IMR-90 (cell line): ENCODE measurements at regions not wholly inside any gene's neighbourhood (a gene's known extent, or its start where the extent isn't known, plus 50 kb on each side); places are given as distances from the start of the nearest gene placed in this dataset.

Experiments used
- MAFK ChIP-seq: IDR thresholded peaks from 2 replicates; pipeline ENCODE4 v1.6.1; 2012; ENCODE audit warnings: low read depth, low read length, improper control_type of control experiment
- POLR2A ChIP-seq: IDR thresholded peaks from 2 replicates; pipeline ENCODE4 v1.6.1; 2012; ENCODE audit warnings: mild to moderate bottlenecking, low read depth, low read length
- RCOR1 ChIP-seq: IDR thresholded peaks from 2 replicates; pipeline ENCODE4 v1.6.1; 2012; ENCODE audit warnings: mild to moderate bottlenecking, low read length, improper control_type of control experiment; ENCODE audit not compliant: insufficient replicate concordance
- RFX5 ChIP-seq: IDR thresholded peaks from 2 replicates; pipeline ENCODE4 v1.8.0; 2012; ENCODE audit warnings: low read depth, mild to moderate bottlenecking, low read length, moderate library complexity
- SMC3 ChIP-seq: fragments of 150-350 bp; IDR thresholded peaks from 2 replicates; pipeline ENCODE4 v1.6.1; 2016; ENCODE audit warnings: low read depth, mild to moderate bottlenecking, antibody characterized with exemption, low read length, moderate library complexity
- TF ChIP-seq, protein P1 (sequence below): conservative IDR thresholded peaks from 2 replicates; pipeline ENCODE4 v1.5.1; 2012; ENCODE audit warnings: mild to moderate bottlenecking, low read depth, low read length, improper control_type of control experiment

DNA sequence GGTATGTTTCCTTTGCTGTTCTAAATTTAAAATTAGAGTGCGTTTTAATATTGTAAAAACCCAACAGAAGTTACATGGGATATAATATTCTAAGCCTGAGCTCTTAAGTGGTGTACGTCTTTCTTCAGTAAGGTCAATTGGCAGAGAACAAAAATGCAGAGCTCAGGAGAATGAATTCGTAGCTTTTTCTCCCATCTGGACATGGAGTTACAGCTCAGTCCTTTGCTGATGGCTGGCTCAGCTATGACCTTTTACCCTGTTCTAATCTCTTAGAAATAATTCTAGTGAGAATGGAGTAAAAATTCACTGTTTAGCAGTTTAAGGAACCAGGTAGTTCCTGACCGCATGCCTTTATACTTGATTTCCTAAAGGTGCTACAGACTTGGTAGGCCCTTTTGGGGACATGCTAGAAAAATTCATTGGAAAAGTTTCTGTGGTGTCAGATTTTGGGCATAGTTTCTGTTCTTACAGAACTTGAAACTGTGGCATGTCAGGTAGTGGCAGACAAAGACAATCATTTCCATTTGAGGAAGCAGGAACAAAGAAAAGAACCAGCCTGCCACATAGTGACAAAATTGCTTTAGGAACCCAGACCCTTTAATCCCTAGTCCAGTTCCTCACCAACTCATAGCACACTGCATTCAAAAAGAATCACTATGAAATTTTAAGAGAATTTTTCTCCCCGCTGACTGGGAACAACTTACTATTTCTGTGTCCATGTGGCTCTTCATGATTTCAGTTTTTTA lies 566.8 kb upstream of the ZNF804A start:
- TF ChIP-seq, protein P1, sequence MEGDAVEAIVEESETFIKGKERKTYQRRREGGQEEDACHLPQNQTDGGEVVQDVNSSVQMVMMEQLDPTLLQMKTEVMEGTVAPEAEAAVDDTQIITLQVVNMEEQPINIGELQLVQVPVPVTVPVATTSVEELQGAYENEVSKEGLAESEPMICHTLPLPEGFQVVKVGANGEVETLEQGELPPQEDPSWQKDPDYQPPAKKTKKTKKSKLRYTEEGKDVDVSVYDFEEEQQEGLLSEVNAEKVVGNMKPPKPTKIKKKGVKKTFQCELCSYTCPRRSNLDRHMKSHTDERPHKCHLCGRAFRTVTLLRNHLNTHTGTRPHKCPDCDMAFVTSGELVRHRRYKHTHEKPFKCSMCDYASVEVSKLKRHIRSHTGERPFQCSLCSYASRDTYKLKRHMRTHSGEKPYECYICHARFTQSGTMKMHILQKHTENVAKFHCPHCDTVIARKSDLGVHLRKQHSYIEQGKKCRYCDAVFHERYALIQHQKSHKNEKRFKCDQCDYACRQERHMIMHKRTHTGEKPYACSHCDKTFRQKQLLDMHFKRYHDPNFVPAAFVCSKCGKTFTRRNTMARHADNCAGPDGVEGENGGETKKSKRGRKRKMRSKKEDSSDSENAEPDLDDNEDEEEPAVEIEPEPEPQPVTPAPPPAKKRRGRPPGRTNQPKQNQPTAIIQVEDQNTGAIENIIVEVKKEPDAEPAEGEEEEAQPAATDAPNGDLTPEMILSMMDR, result no peak
- TF ChIP-seq SMC3, result no peak
- no peak for TF ChIP-seq RCOR1
- no peak for TF ChIP-seq MAFK
- TF ChIP-seq RFX5, result no peak
- TF ChIP-seq POLR2A, result no peak
